HepG2 (cell line): ENCODE measurements at regions not wholly inside any gene's neighbourhood (a gene's known extent, or its start where the extent isn't known, plus 50 kb on each side); places are given as distances from the start of the nearest gene placed in this dataset.

Experiments
- ELF1 ChIP-seq: sonication (generic); formaldehyde crosslinking; IDR thresholded peaks from 2 replicates; pipeline ENCODE4 v1.4.0; 2020; ENCODE audit warnings: missing genetic modification reagents
- JUN ChIP-seq: sonication (generic); formaldehyde crosslinking; IDR thresholded peaks from 2 replicates; pipeline ENCODE4 v1.4.0; 2020; ENCODE audit warnings: mild to moderate bottlenecking, missing genetic modification reagents
- KLF15 ChIP-seq: sonication (generic); formaldehyde crosslinking; IDR thresholded peaks from 2 replicates; pipeline ENCODE4 v1.8.1; 2023; ENCODE audit warnings: borderline replicate concordance, mild to moderate bottlenecking, inconsistent platforms, missing genetic modification reagents, mixed read lengths
- PHB2 ChIP-seq: fragments of 450-650 bp; IDR thresholded peaks from 2 replicates; pipeline ENCODE4 v1.6.1; 2018; ENCODE audit not compliant: partially characterized antibody
- POLR2A ChIP-seq, 2 experiments: IDR thresholded peaks; 2 replicates each; pipeline ENCODE4 v1.6.1; 2011; ENCODE audit warnings: low read depth in 2 of 2, low read length in 2 of 2, mild to moderate bottlenecking in 1 of 2, moderate library complexity in 1 of 2; ENCODE audit not compliant: insufficient read depth in 1 of 2
- TF ChIP-seq, protein P1 (sequence below), 2 experiments: IDR thresholded peaks; 2 replicates each; pipeline ENCODE4 v1.6.1; 2011 to 2012; ENCODE audit warnings: low read length in 2 of 2, borderline replicate concordance in 1 of 2, low read depth in 1 of 2, mild to moderate bottlenecking in 1 of 2, moderate library complexity in 1 of 2
- TF ChIP-seq, protein P2 (sequence below): sonication (generic); formaldehyde crosslinking; IDR thresholded peaks from 2 replicates; pipeline ENCODE4 v1.8.0; 2022; ENCODE audit warnings: low read depth, missing genetic modification reagents

GRCh38 chr7:67856046-67856445, 859.4 kb downstream of the TYW1 start:
- TF ChIP-seq POLR2A (IDR thresholded peaks at IDR 0.05; ENCODE audit: insufficient read depth in 1 of 2, low read depth in 2 of 2, low read length in 2 of 2) (no peak), JUN (CRISPR knock-in tag) (no peak), KLF15 (CRISPR knock-in tag) (no peak), ELF1 (CRISPR knock-in tag) (no peak), PHB2 (no peak)
- TF ChIP-seq, protein P1, sequence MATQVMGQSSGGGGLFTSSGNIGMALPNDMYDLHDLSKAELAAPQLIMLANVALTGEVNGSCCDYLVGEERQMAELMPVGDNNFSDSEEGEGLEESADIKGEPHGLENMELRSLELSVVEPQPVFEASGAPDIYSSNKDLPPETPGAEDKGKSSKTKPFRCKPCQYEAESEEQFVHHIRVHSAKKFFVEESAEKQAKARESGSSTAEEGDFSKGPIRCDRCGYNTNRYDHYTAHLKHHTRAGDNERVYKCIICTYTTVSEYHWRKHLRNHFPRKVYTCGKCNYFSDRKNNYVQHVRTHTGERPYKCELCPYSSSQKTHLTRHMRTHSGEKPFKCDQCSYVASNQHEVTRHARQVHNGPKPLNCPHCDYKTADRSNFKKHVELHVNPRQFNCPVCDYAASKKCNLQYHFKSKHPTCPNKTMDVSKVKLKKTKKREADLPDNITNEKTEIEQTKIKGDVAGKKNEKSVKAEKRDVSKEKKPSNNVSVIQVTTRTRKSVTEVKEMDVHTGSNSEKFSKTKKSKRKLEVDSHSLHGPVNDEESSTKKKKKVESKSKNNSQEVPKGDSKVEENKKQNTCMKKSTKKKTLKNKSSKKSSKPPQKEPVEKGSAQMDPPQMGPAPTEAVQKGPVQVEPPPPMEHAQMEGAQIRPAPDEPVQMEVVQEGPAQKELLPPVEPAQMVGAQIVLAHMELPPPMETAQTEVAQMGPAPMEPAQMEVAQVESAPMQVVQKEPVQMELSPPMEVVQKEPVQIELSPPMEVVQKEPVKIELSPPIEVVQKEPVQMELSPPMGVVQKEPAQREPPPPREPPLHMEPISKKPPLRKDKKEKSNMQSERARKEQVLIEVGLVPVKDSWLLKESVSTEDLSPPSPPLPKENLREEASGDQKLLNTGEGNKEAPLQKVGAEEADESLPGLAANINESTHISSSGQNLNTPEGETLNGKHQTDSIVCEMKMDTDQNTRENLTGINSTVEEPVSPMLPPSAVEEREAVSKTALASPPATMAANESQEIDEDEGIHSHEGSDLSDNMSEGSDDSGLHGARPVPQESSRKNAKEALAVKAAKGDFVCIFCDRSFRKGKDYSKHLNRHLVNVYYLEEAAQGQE (IDR thresholded peaks at IDR 0.05; ENCODE audit: borderline replicate concordance in 1 of 2, low read depth in 1 of 2, low read length in 2 of 2), result no peak
- TF ChIP-seq, protein P2, sequence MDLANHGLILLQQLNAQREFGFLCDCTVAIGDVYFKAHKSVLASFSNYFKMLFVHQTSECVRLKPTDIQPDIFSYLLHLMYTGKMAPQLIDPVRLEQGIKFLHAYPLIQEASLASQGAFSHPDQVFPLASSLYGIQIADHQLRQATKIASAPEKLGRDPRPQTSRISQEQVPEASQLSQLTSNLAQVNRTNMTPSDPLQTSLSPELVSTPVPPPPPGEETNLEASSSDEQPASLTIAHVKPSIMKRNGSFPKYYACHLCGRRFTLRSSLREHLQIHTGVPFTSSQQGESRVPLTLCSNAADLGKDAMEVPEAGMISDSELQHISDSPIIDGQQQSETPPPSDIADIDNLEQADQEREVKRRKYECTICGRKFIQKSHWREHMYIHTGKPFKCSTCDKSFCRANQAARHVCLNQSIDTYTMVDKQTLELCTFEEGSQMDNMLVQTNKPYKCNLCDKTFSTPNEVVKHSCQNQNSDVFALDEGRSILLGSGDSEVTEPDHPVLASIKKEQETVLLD (CRISPR knock-in tag), result no peak
